Left colon (tissue), 2 donors: ENCODE measurements at regions not wholly inside any gene's neighbourhood (a gene's known extent, or its start where the extent isn't known, plus 50 kb on each side); places are given as distances from the start of the nearest gene placed in this dataset.
A peak's percentile ranks its signal among the peaks of the same experiment; 100 is the strongest.

ENCODE experiments used
- ATAC-seq: fragments of 200-7000 bp; cut with Tn5 transposase; one replicate; pipeline ENCODE4 v1.9.1; 2020; ENCODE audit warnings: mild to moderate bottlenecking, moderate library complexity
- DNase-seq, 2 donors: peaks; one replicate each; pipeline ENCODE4 v3.0.0-alpha.2; 2020
- intact Hi-C, 2 donors: fragments of 100-400 bp; cut with DNase I in 1 of 2; cut with micrococcal nuclease in 1 of 2; formaldehyde crosslinking; loops; one replicate each; pipeline versions ENCODE4 v1.11.2 to v1.14.0; 2022; cut with DNase I, micrococcal nuclease
- donor health status: DM: no; HTN: no; CAD: no.
- donor health status: DM: yes; HTN: yes; CAD: no.

GRCh38 chr2:174697255-174697654 lies 67.0 kb downstream of the CHRNA1 start:
- DNase-seq: peak; percentile 36 to 39
- ATAC-seq: peak; percentile 83
- intact Hi-C loops: no loop called here

GRCh38 chr2:174694920-174695319 lies 69.4 kb downstream of the CHRNA1 start:
- DNase-seq: no peak
- intact Hi-C loops: no loop called here
- ATAC-seq: no peak

DNA sequence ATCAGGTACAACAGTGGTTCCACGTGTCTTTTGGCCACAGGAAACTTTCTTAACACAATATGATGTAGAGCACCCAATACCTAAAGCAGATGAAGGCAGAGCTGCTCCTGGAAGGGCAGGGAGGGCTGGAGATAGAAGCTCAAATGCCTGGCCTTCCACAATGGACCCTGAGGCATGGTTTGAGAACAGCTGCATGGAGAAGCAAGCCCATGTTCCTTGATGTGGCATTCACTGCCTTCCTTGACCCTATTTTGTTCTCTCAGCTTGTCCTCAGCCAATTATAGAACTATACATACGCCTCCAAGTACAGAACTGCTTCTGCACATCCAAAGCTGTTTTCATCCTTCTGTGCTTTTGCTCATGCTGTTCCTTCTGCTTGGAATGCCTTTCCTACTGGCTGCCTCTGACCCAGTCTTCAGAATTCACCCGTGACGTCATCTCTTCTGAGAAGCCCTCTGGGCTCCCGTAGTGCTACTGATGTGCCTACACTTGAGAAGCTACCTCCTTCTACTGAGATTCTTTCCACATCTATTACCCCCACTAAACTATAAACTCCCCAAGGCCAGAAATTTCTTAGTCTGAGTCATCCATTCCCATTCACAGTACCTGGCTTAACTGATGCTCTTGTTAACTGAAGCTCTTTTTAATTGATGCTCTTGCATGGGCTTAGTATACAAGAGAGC lies 69.9 kb downstream of the CHRNA1 start:
- intact Hi-C loops: no loop called here
- DNase-seq (no peak), ATAC-seq (no peak)

DNA sequence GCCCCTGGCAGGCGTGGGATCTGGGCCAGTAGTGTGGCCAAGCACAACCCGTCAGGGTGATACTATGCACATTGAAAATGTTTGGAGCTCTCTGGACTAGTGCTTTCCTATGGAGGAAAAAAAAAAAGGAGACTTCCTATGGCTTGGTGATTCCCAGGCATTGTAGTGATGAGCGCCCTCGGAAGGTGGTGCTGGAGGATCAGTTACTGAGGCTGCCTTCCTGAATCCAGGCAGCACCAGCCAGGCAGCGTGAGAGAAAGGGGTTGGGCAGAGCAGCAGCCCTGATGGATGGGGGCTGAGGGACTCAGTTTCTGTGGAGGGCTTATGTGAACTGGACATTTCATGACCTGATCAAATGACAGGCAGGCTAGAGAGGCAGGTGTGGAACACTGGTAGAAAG lies 70.9 kb downstream of the CHRNA1 start:
- intact Hi-C loops: no loop called here
- DNase-seq (no peak), ATAC-seq (no peak)

DNA sequence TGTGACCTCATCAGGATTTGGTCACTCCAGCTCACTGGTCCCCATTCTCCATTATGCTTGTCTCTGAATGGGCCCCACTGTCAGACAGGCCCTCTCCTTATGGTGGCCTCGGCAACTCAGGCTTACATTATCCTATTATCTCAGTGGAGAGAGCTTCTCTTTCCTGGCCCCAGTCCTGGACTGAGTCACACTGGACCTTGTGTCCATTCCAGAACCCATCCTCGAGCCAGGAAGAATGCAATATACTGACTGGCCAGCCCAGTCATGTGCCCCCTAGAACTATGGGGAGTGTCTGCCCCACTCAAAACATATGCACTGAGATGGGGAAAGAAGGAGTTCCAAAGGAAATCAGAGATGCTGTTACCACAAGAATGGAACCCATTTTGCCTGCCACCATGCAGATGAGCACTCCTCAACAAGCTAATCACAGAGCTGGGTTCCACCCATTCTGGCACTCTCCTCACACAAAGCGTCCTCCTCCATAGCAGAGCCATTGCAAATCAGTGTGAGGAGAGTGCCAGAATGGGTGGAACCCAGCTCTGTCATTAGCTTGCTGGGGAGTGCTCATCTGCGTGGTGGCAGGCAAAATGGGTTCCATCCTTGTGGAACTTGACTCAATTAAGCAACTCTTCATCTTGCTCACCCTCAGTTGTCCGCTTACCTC lies 71.9 kb downstream of the CHRNA1 start:
- intact Hi-C loops: no loop called here
- DNase-seq: no peak
- no peak for ATAC-seq

GRCh38 chr2:174691201-174691779 lies 73.0 kb downstream of the CHRNA1 start:
- ATAC-seq: no peak
- intact Hi-C loops: no loop called here
- no peak for DNase-seq

- intact Hi-C loops: no loop called here
- DNase-seq (no peak), ATAC-seq (no peak)
These were observed 74.2 kb downstream of the CHRNA1 start for GRCh38 chr2:174690026-174690425.

- ATAC-seq: no peak
- intact Hi-C loops: loop anchor here in 1 of 2 donors (5.0 to 10.0 kb wide), 2 partner anchors 113 to 226 kb away; no protein-coding TSS in a partner anchor
- no peak for DNase-seq
These were observed 76.2 kb downstream of the CHRNA1 start for GRCh38 chr2:174688079-174688478.

GRCh38 chr2:174686430-174686829 lies 77.8 kb downstream of the CHRNA1 start:
- ATAC-seq: no peak

GRCh38 chr2:174683392-174683759 lies 80.9 kb downstream of the CHRNA1 start:
- no peak for DNase-seq
- no peak for ATAC-seq
- intact Hi-C loops: loop anchor here in 1 of 2 donors (10.0 kb wide), 1 partner anchor 109 kb away; no protein-coding TSS in a partner anchor

More at GRCh38 chr2:174686430-174686829, 77.8 kb downstream of the CHRNA1 start:
- intact Hi-C loops: loop anchor here in 1 of 2 donors (5.0 to 10.0 kb wide), 2 partner anchors 112 to 224 kb away; no protein-coding TSS in a partner anchor
- DNase-seq: no peak

DNA sequence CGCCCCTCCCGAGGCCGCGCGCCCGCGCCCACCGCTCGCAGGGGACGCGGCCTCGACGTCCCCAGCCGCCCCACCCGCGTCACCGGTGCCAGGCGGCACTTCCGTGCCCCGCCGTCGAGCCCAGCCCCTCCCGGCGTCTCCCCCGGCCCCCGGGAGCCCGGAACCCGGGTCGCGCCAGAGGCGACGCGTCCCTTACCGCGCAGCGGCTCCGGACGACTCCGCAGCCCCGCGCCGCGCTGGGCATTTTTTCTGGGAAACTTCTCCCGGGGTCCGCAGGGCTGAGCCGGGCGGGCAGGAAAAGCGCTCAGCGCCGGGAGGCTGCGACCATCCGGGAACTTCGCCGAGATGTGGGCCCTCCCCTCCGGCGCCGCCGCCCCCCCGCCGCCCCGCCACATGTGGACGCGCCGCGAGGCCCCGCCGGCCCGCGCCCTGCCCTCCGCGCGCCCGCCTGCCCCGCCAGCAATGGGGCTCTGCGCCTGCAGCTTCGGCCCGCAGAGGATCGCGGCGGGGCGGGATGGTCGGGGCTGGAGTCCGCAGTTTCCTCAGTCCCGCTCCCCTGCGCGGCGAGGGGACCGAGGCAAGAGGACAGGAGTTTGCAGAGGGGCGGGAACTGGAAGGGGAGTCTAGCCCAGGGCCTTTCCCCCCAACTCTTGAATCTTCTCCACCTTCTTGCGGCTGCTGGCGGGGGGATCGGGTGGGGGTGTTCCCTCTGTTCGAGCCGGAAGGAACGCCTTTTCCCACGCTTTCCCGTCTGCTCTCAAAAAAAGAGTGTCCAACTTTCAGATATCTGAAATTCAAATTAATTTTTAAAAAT lies 81.5 kb downstream of the CHRNA1 start:
- intact Hi-C loops: loop anchor here in 1 of 2 donors (10.0 kb wide), 1 partner anchor 108 kb away; no protein-coding TSS in a partner anchor
- ATAC-seq (peak; percentile 76), DNase-seq (peak; percentile 42 to 64)

- DNase-seq: peak; percentile 30 to 49
- intact Hi-C loops: loop anchor here in 1 of 2 donors (10.0 kb wide), 1 partner anchor 107 kb away; no protein-coding TSS in a partner anchor
- peak; percentile 54 for ATAC-seq
These were observed 82.2 kb downstream of the CHRNA1 start for GRCh38 chr2:174682007-174682577.

- ATAC-seq (peak; percentile 82), DNase-seq (no peak)
- intact Hi-C loops: loop anchor here in 1 of 2 donors (10.0 kb wide), 1 partner anchor 107 kb away; no protein-coding TSS in a partner anchor
These were observed 82.9 kb downstream of the CHRNA1 start for GRCh38 chr2:174681099-174682006.

DNA sequence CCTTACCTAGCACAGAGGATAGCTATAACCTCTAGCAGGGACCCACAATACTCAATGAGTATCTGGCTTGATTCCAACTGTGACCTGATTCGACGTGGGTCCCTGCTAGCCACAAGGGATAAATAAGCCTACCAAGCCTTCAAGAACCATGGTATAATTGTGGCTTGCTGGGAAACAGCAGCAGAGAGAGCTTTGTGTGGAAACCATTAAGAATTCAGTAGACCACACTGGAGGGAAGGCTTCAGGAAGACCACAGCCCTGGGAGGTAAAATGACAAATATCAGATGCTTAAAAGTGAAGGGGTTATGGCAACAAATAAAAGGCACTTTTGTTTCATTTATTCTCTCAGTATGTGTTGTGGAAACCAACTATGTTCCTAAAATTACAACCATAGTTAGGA lies 82.6 kb upstream of the WIPF1 start:
- DNase-seq (no peak), ATAC-seq (no peak)
- intact Hi-C loops: loop anchor here in 1 of 2 donors (10.0 kb wide), 1 partner anchor 105 kb away; no protein-coding TSS in a partner anchor

DNA sequence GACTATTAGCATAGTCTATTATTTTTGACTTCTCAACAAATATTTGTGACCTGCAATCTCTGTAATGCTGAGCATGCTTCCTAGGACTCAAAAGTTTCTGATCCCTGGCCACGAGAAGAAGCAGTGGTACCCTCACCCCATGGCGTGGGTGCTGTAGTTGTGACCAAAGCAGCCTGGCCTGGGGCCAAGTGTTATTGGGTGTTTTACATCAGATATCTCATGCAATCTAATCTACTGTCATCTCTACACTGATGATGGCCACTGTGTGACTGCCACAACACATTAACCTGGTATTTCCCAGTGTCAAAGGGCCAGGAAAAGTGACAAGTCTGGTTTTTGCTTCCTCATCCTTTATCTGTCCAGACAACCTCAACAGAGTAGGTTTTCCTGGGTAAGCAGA lies 80.8 kb upstream of the WIPF1 start:
- intact Hi-C loops: no loop called here
- DNase-seq (no peak), ATAC-seq (no peak)

DNA sequence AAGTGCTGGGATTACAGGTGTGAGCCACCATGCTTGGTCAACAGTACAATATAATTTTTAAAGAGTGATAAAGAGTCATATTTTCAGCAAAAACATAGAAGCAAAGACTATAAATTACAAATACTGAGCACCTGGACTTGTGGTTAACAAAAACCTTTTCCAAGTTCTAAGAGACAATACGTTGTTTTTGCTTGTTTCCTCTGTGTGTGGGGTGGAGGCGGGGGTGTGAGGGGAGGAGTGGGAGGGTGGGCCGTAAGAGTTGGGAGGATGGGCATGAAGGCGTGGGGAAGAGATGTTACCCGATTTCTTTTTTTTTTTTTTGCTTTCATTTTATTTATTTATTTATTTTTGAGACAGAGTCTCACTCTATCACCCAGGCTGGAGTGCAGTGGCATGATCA lies 78.0 kb upstream of the WIPF1 start:
- ATAC-seq (no peak), DNase-seq (no peak)
- intact Hi-C loops: no loop called here

GRCh38 chr2:174673876-174674275 lies 76.3 kb upstream of the WIPF1 start:
- intact Hi-C loops: no loop called here
- no peak for ATAC-seq
- no peak for DNase-seq

- intact Hi-C loops: no loop called here
- DNase-seq (no peak), ATAC-seq (no peak)
These were observed 75.8 kb upstream of the WIPF1 start for GRCh38 chr2:174673440-174673839.
